A673 (cell line): ENCODE measurements at regions not wholly inside any gene's neighbourhood (a gene's known extent, or its start where the extent isn't known, plus 50 kb on each side); places are given as distances from the start of the nearest gene placed in this dataset.

Source experiments
- BruUV-seq: library from RNA; stranded (reverse); fragments of 400-500 nt; replicated peaks from 2 replicates; lab custom pipeline; 2021; lab: Mats Ljungman, UMichigan
- CTCF ChIA-PET: fragments of 300-600 bp; sonication (Branson Sonifier 250); formaldehyde crosslinking; loops from one replicate; lab custom pipeline; 2022; ENCODE audit warnings: antibody characterized with exemption; lab: Charles Lee
- POLR2A ChIA-PET: fragments of 300-600 bp; sonication (Branson Sonifier 250); formaldehyde crosslinking; loops from one replicate; lab custom pipeline; 2022; ENCODE audit warnings: antibody characterized with exemption; ENCODE audit not compliant: low non-redundant PET; lab: Charles Lee
- DNase-seq: peaks from one replicate; pipeline ENCODE4 v3.0.0-alpha.2; 2015; ENCODE audit warnings: low spot score
- H3K27ac ChIP-seq: fragments of 200-600 bp; sonication (generic); 2 replicates; pipeline ENCODE4 v1.5.1; 2016; ENCODE audit warnings: mixed run types, low read depth, mild to moderate bottlenecking, mixed read lengths, antibody characterized with exemption, low read length; ENCODE audit not compliant: poor library complexity, severe bottlenecking
- H3K27me3 ChIP-seq: fragments of 200-600 bp; sonication (generic); replicated peaks from 2 replicates; pipeline ENCODE4 v1.6.1; 2017; ENCODE audit warnings: mixed run types, low read depth, mild to moderate bottlenecking, mixed read lengths, antibody characterized with exemption, low read length; ENCODE audit not compliant: insufficient read depth, poor library complexity
- H3K36me3 ChIP-seq: fragments of 200-600 bp; sonication (generic); 2 replicates; pipeline ENCODE4 v1.6.1; 2016; ENCODE audit warnings: mixed run types, mild to moderate bottlenecking, mixed read lengths, antibody characterized with exemption, low read length; ENCODE audit not compliant: insufficient read depth, poor library complexity, severe bottlenecking
- H3K4me1 ChIP-seq: fragments of 200-600 bp; sonication (generic); 2 replicates; pipeline ENCODE4 v1.6.1; 2017; ENCODE audit warnings: mixed run types, mild to moderate bottlenecking, mixed read lengths, antibody characterized with exemption, low read length; ENCODE audit not compliant: insufficient read depth, poor library complexity, severe bottlenecking
- H3K4me3 ChIP-seq: fragments of 200-600 bp; sonication (generic); 2 replicates; pipeline ENCODE4 v1.5.1; 2016; ENCODE audit warnings: low read depth, mixed run types, mild to moderate bottlenecking, mixed read lengths, low read length; ENCODE audit not compliant: poor library complexity, severe bottlenecking
- H3K9me3 ChIP-seq: fragments of 200-600 bp; sonication (generic); 2 replicates; pipeline ENCODE4 v1.6.1; 2016; ENCODE audit warnings: mixed run types, low read depth, mild to moderate bottlenecking, mixed read lengths, antibody characterized with exemption, low read length; ENCODE audit not compliant: poor library complexity, severe bottlenecking
- EZH2 ChIP-seq: fragments of 200-600 bp; sonication (generic); IDR thresholded peaks from 2 replicates; pipeline ENCODE4 v1.6.1; 2017; ENCODE audit warnings: borderline replicate concordance, low read depth, mild to moderate bottlenecking, mixed read lengths, antibody characterized with exemption, low read length; ENCODE audit not compliant: poor library complexity, severe bottlenecking
- intact Hi-C: fragments of 100-400 bp; cut with micrococcal nuclease; formaldehyde crosslinking; loops from one replicate; pipeline ENCODE4 v1.10.0; 2022; ENCODE audit not compliant: unreplicated experiment
- TF ChIP-seq, protein P1 (sequence below): fragments of 300-800, 200-600 bp; sonication (generic); conservative IDR thresholded peaks from 2 replicates; pipeline ENCODE4 v1.5.1; 2017; ENCODE audit warnings: low read depth, mild to moderate bottlenecking, antibody characterized with exemption, low read length, moderate library complexity, mixed read lengths

DNA sequence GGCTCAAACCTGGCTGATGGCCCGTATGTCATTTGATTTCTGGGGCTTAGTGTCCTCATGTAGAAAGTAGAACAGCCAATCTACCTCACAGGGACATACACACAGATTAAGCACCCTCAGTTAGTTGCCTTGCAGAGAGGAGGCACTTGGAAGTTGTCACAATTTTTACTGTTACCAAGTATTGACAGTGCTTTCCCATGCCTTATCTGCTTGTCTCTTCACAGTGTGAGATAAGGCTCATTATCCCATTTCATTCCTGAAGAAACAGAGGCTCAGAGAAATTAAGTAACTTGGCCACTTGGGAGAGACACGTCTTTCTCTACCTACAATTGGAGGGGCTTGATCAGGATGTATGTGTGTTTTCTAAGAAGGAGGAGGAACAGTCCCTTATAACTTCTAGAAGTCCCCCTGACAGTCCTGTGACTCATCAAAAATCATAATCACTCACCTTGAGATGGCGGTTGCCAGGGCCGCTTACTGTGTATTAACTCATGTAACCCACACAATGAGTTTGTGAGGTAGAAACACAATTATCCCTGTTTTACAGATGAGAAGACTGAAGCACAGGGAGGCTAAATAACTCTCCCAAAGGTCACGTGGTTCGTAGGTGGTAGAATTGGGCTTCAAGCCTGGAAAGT is 56.9 kb upstream of the LHX1 start:
- no peaks in the 10 kb centered on the region for H3K36me3 ChIP-seq
- no peaks in the 10 kb centered on the region for H3K27me3 ChIP-seq
- DNase-seq = no peak
- H3K4me1 ChIP-seq = no peaks in the 10 kb centered on the region
- BruUV-seq = no TSS peak
- no peak overlapping the region for H3K4me3 ChIP-seq
- intact Hi-C loops = no loop called here
- H3K27ac ChIP-seq = no peak overlapping the region
- ChIA-PET POLR2A (no interaction called here), CTCF (no interaction called here)
- TF ChIP-seq, protein P1, sequence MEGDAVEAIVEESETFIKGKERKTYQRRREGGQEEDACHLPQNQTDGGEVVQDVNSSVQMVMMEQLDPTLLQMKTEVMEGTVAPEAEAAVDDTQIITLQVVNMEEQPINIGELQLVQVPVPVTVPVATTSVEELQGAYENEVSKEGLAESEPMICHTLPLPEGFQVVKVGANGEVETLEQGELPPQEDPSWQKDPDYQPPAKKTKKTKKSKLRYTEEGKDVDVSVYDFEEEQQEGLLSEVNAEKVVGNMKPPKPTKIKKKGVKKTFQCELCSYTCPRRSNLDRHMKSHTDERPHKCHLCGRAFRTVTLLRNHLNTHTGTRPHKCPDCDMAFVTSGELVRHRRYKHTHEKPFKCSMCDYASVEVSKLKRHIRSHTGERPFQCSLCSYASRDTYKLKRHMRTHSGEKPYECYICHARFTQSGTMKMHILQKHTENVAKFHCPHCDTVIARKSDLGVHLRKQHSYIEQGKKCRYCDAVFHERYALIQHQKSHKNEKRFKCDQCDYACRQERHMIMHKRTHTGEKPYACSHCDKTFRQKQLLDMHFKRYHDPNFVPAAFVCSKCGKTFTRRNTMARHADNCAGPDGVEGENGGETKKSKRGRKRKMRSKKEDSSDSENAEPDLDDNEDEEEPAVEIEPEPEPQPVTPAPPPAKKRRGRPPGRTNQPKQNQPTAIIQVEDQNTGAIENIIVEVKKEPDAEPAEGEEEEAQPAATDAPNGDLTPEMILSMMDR = no peak
- no peak for TF ChIP-seq EZH2
- H3K9me3 ChIP-seq = no peaks in the 10 kb centered on the region

DNA sequence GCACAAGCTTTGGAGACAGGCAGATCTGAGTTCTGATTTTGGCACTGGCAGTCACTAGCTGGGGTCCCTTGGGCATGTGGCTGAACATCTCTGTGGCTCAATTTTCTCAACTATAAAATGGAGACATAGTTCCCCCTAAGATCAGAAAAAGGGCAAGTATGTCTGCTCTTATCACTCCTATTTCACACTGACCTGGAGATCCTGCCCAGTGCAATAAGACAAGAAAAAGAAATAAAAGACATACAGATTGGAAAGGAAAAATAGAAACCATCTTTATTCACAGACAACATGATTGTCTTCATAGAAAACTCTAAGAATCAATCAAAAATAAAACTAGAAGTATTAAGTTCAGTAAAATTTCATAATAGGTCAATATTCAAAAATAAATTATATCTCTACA is 56.0 kb upstream of the LHX1 start:
- Histone ChIP-seq H3K9me3 (no peaks in the 10 kb centered on the region), H3K27ac (no peak overlapping the region), H3K36me3 (no peaks in the 10 kb centered on the region), H3K4me3 (no peak overlapping the region), H3K27me3 (no peaks in the 10 kb centered on the region), H3K4me1 (no peaks in the 10 kb centered on the region)
- CTCF ChIA-PET = no interaction called here
- TF ChIP-seq EZH2 = no peak
- TF ChIP-seq, protein P1 = no peak
- POLR2A ChIA-PET = no interaction called here
- intact Hi-C loops = no loop called here
- BruUV-seq = no TSS peak
- DNase-seq = no peak

GRCh38 chr17:36884495-36885152 is 52.7 kb upstream of the LHX1 start:
- TF ChIP-seq EZH2 = no peak
- TF ChIP-seq, protein P1 = no peak
- no peak for DNase-seq
- intact Hi-C loops = no loop called here
- Histone ChIP-seq H3K27me3 (no peaks in the 10 kb centered on the region), H3K9me3 (no peaks in the 10 kb centered on the region), H3K27ac (no peak overlapping the region), H3K4me3 (no peak overlapping the region), H3K36me3 (no peaks in the 10 kb centered on the region), H3K4me1 (no peaks in the 10 kb centered on the region)
- CTCF ChIA-PET = no interaction called here
- no TSS peak for BruUV-seq
- POLR2A ChIA-PET = no interaction called here
